Neural cell (in vitro differentiated cells): ENCODE measurements at regions not wholly inside any gene's neighbourhood (a gene's known extent, or its start where the extent isn't known, plus 50 kb on each side); places are given as distances from the start of the nearest gene placed in this dataset.

Source experiments
- H2AFZ ChIP-seq: fragments of 200-600, 300-800 bp; sonication (generic), shearing (Covaris generic); 2 replicates; pipeline ENCODE4 v1.6.0; 2014; ENCODE audit warnings: low read depth, mild to moderate bottlenecking, antibody characterized with exemption, low read length, moderate library complexity
- H3F3A ChIP-seq: fragments of 200-600 bp; shearing (Covaris generic); 2 replicates; pipeline ENCODE4 v1.6.1; 2016; ENCODE audit warnings: mild to moderate bottlenecking, moderate library complexity, mixed read lengths, antibody characterized with exemption, low read length; ENCODE audit not compliant: insufficient read depth, poor library complexity, severe bottlenecking
- H3K27ac ChIP-seq: fragments of 200-600, 300-800 bp; sonication (generic), shearing (Covaris generic); 2 replicates; pipeline ENCODE4 v1.5.1; 2014; ENCODE audit warnings: mild to moderate bottlenecking, low read length, moderate library complexity
- H3K27me3 ChIP-seq: fragments of 300-800, 200-600 bp; sonication (generic), shearing (Covaris generic); 2 replicates; pipeline ENCODE4 v1.6.0; 2014; ENCODE audit warnings: mild to moderate bottlenecking, low read depth, low read length, moderate library complexity; ENCODE audit not compliant: insufficient read depth
- H3K36me3 ChIP-seq: fragments of 300-800, 200-600 bp; sonication (generic), shearing (Covaris generic); 2 replicates; pipeline ENCODE4 v1.5.1; 2014; ENCODE audit warnings: mild to moderate bottlenecking, antibody characterized with exemption, low read length, moderate library complexity; ENCODE audit not compliant: insufficient read depth
- H3K4me2 ChIP-seq: fragments of 300-800, 200-600 bp; sonication (generic), shearing (Covaris generic); 2 replicates; pipeline ENCODE4 v1.6.0; 2014; ENCODE audit warnings: mild to moderate bottlenecking, low read length
- H3K4me3 ChIP-seq: fragments of 300-800, 200-600 bp; sonication (generic), shearing (Covaris generic); 2 replicates; pipeline ENCODE4 v1.5.1; 2014; ENCODE audit warnings: mild to moderate bottlenecking, low read length, moderate library complexity
- H3K79me2 ChIP-seq: fragments of 200-600 bp; shearing (Covaris generic); replicated peaks from 2 replicates; pipeline ENCODE4 v1.6.0; 2014; ENCODE audit warnings: mild to moderate bottlenecking, low read length, moderate library complexity; ENCODE audit not compliant: insufficient read depth
- H3K9ac ChIP-seq: fragments of 300-800, 200-600 bp; sonication (generic), shearing (Covaris generic); 2 replicates; pipeline ENCODE4 v1.6.1; 2016; ENCODE audit warnings: mild to moderate bottlenecking, low read length, mixed read lengths
- H3K9me2 ChIP-seq: fragments of 200-600 bp; shearing (Covaris generic); 2 replicates; pipeline ENCODE4 v1.6.1; 2016; ENCODE audit warnings: mild to moderate bottlenecking, low read length, mixed read lengths; ENCODE audit not compliant: insufficient read depth
- H3K9me3 ChIP-seq: fragments of 200-600, 300-800 bp; sonication (generic), shearing (Covaris generic); 2 replicates; pipeline ENCODE4 v1.6.1; 2016; ENCODE audit warnings: mild to moderate bottlenecking, mixed run types, low read length, moderate library complexity, mixed read lengths
- H4K20me1 ChIP-seq: fragments of 200-600 bp; shearing (Covaris generic); 2 replicates; pipeline ENCODE4 v1.6.1; 2016; ENCODE audit warnings: mild to moderate bottlenecking, mixed run types; ENCODE audit not compliant: insufficient read depth
- CTCF ChIP-seq: fragments of 450-650 bp; IDR thresholded peaks from 2 replicates; pipeline ENCODE4 v1.5.1; 2014; ENCODE audit warnings: antibody characterized with exemption, mild to moderate bottlenecking, moderate library complexity; ENCODE audit not compliant: poor library complexity, severe bottlenecking
- EP300 ChIP-seq: fragments of 450-650 bp; conservative IDR thresholded peaks from 2 replicates; pipeline ENCODE4 v1.6.1; 2014; ENCODE audit warnings: antibody characterized with exemption, mild to moderate bottlenecking, moderate library complexity; ENCODE audit not compliant: poor library complexity, severe bottlenecking
- EZH2 ChIP-seq: fragments of 200-600, 300-800 bp; shearing (Covaris generic), sonication (generic); IDR thresholded peaks from 2 replicates; pipeline ENCODE4 v1.6.1; 2014; ENCODE audit warnings: antibody characterized with exemption, low read length, borderline replicate concordance, mild to moderate bottlenecking; ENCODE audit not compliant: insufficient read depth, poor library complexity, severe bottlenecking
- MXI1 ChIP-seq: fragments of 450-650 bp; conservative IDR thresholded peaks from 2 replicates; pipeline ENCODE4 v1.6.1; 2014; ENCODE audit warnings: antibody characterized with exemption, mild to moderate bottlenecking; ENCODE audit not compliant: poor library complexity, severe bottlenecking
- POLR2AphosphoS5 ChIP-seq: IDR thresholded peaks from 2 replicates; pipeline ENCODE4 v1.6.1; 2012
- RAD21 ChIP-seq: fragments of 450-650 bp; conservative IDR thresholded peaks from 2 replicates; pipeline ENCODE4 v1.6.1; 2014; ENCODE audit warnings: antibody characterized with exemption, mild to moderate bottlenecking, moderate library complexity
- REST ChIP-seq: IDR thresholded peaks from 2 replicates; pipeline ENCODE4 v1.6.1; 2012; ENCODE audit warnings: borderline replicate concordance
- SMC3 ChIP-seq: fragments of 450-650 bp; conservative IDR thresholded peaks from 2 replicates; pipeline ENCODE4 v1.6.1; 2014; ENCODE audit warnings: antibody characterized with exemption, mild to moderate bottlenecking, moderate library complexity; ENCODE audit not compliant: poor library complexity
- TAF1 ChIP-seq: IDR thresholded peaks from 2 replicates; pipeline ENCODE4 v1.6.1; 2012; ENCODE audit warnings: low read depth

GRCh38 chr9:88706193-88707113 is 171.5 kb downstream of the NXNL2 start:
- Histone ChIP-seq H3K27me3 (no peaks in the 10 kb centered on the region), H3K9me2 (no peaks in the 10 kb centered on the region), H3K4me3 (no peak overlapping the region), H3K9ac (no peak overlapping the region), H3K36me3 (no peaks in the 10 kb centered on the region), H3K79me2 (no peaks in the 10 kb centered on the region), H4K20me1 (no peaks in the 10 kb centered on the region), H3K9me3 (no peaks in the 10 kb centered on the region), H3K27ac (no peak overlapping the region), H3K4me2 (no peak overlapping the region), H3F3A (no peaks in the 10 kb centered on the region), H2AFZ (no peak overlapping the region)
- no peak for TF ChIP-seq CTCF
- no peak for TF ChIP-seq EP300
- no peak for TF ChIP-seq TAF1
- no peak for TF ChIP-seq EZH2
- TF ChIP-seq MXI1, result no peak
- TF ChIP-seq RAD21, result no peak
- TF ChIP-seq POLR2AphosphoS5, result no peak
- no peak for TF ChIP-seq REST
- no peak for TF ChIP-seq SMC3

GRCh38 chr9:88710449-88710848 is 175.5 kb downstream of the NXNL2 start:
- Histone ChIP-seq H3K27ac (no peak overlapping the region), H3F3A (no peaks in the 10 kb centered on the region), H4K20me1 (no peaks in the 10 kb centered on the region), H3K9ac (no peak overlapping the region), H2AFZ (no peak overlapping the region), H3K9me3 (no peaks in the 10 kb centered on the region), H3K9me2 (no peaks in the 10 kb centered on the region), H3K4me3 (no peak overlapping the region), H3K36me3 (no peaks in the 10 kb centered on the region), H3K27me3 (no peaks in the 10 kb centered on the region), H3K4me2 (no peak overlapping the region), H3K79me2 (no peaks in the 10 kb centered on the region)
- no peak for TF ChIP-seq TAF1
